ENCODE measurements at regions not wholly inside any gene's neighbourhood (a gene's known extent, or its start where the extent isn't known, plus 50 kb on each side); places are given as distances from the start of the nearest gene placed in this dataset.

GRCh38 chr12:17540921-17541320 is 549.1 kb downstream of the RERGL start:
- ATAC-seq (no peak), DNase-seq (ENCODE audit: low read depth, low spot score) (no peak)
- TF ChIP-seq SIN3A (IDR thresholded peaks at IDR 0.05; ENCODE audit: borderline replicate concordance, insufficient read depth, low read depth, low read length) (no peak), POLR2AphosphoS5 (IDR thresholded peaks at IDR 0.05; ENCODE audit: low read depth, low read length) (no peak), REST (IDR thresholded peaks at IDR 0.05; ENCODE audit: insufficient read depth in 1 of 2, low read depth in 2 of 2, low read length in 1 of 2) (no peak), CTCF (IDR thresholded peaks at IDR 0.05) (no peak), TCF7L2 (IDR thresholded peaks at IDR 0.05; ENCODE audit: low read depth, low read length) (no peak)
- no TSS peak for BruUV-seq (replicated peaks)
- no peak overlapping the region for H3K4me3 ChIP-seq (ENCODE audit: low read depth in 2 of 2, low read length in 2 of 2)
- H3K4me1 ChIP-seq (ENCODE audit: control insufficient read depth, insufficient read depth, low read length): no peaks in the 10 kb centered on the region
- in situ Hi-C loops (cut with HindIII; ENCODE audit: low pct_unique_long_range_greater_than_20kb, low sequenced_read_pairs) (no loop called here), intact Hi-C loops (cut with micrococcal nuclease; ENCODE audit: unreplicated experiment) (no loop called here)
- no peaks in the 10 kb centered on the region for H3K27me3 ChIP-seq (ENCODE audit: control insufficient read depth, insufficient read depth, low read length)
- H3K36me3 ChIP-seq (ENCODE audit: control insufficient read depth, insufficient read depth, low read length): no peaks in the 10 kb centered on the region
- H3K9me3 ChIP-seq (ENCODE audit: control insufficient read depth, insufficient read depth, low read depth, low read length): no peaks in the 10 kb centered on the region
- POLR2A ChIA-PET: no interaction called here
- no peak overlapping the region for H3K27ac ChIP-seq (ENCODE audit: low read length)
- CTCF ChIA-PET: no interaction called here

- CTCF ChIA-PET: no interaction called here
- in situ Hi-C loops (cut with HindIII; ENCODE audit: low pct_unique_long_range_greater_than_20kb, low sequenced_read_pairs) (no loop called here), intact Hi-C loops (cut with micrococcal nuclease; ENCODE audit: unreplicated experiment) (no loop called here)
- POLR2A ChIA-PET: no interaction called here
- no peaks in the 10 kb centered on the region for H3K27me3 ChIP-seq (ENCODE audit: control insufficient read depth, insufficient read depth, low read length)
- ATAC-seq (no peak), DNase-seq (ENCODE audit: low read depth, low spot score) (no peak)
- H3K4me1 ChIP-seq (ENCODE audit: control insufficient read depth, insufficient read depth, low read length): no peaks in the 10 kb centered on the region
- no TSS peak for BruUV-seq (replicated peaks)
- no peaks in the 10 kb centered on the region for H3K9me3 ChIP-seq (ENCODE audit: control insufficient read depth, insufficient read depth, low read depth, low read length)
- no peaks in the 10 kb centered on the region for H3K36me3 ChIP-seq (ENCODE audit: control insufficient read depth, insufficient read depth, low read length)
- TF ChIP-seq CTCF (IDR thresholded peaks at IDR 0.05): no peak
- TF ChIP-seq REST (IDR thresholded peaks at IDR 0.05; ENCODE audit: insufficient read depth in 1 of 2, low read depth in 2 of 2, low read length in 1 of 2): no peak
- no peak for TF ChIP-seq POLR2AphosphoS5 (IDR thresholded peaks at IDR 0.05; ENCODE audit: low read depth, low read length)
- no peak for TF ChIP-seq TCF7L2 (IDR thresholded peaks at IDR 0.05; ENCODE audit: low read depth, low read length)
- no peak for TF ChIP-seq SIN3A (IDR thresholded peaks at IDR 0.05; ENCODE audit: borderline replicate concordance, insufficient read depth, low read depth, low read length)
- H3K4me3 ChIP-seq (ENCODE audit: low read depth in 2 of 2, low read length in 2 of 2): no peak overlapping the region
- H3K27ac ChIP-seq (ENCODE audit: low read length): no peak overlapping the region
Observed at GRCh38 chr12:17528394-17528793, 561.6 kb downstream of the RERGL start.

Measured in Panc1 (cell line).